Stomach (tissue), 8 donors: ENCODE measurements at regions not wholly inside any gene's neighbourhood (a gene's known extent, or its start where the extent isn't known, plus 50 kb on each side); places are given as distances from the start of the nearest gene placed in this dataset.

Experiments
- DNase-seq, 2 donors: peaks; one replicate each; pipeline versions ENCODE4 v3.0.0 to v3.0.0-alpha.2; 2013 to 2019
- H3K27ac ChIP-seq, 5 donors: fragments of 200-600 bp in 4 of 5; sonication (generic) in 4 of 5; one replicate each; pipeline ENCODE4 v1.5.1; 2013 to 2019; ENCODE audit warnings: mild to moderate bottlenecking in 1 of 5, moderate library complexity in 1 of 5
- H3K27me3 ChIP-seq, 3 donors: fragments of 200-600 bp; sonication (generic); one replicate each; pipeline ENCODE4 v1.5.1; 2017 to 2019; ENCODE audit warnings: mixed run types in 1 of 3
- H3K36me3 ChIP-seq, 4 donors: fragments of 200-600 bp; sonication (generic); 1 replicate in 3 of 4; 2 replicates in 1 of 4; pipeline ENCODE4 v1.5.1; 2016 to 2019
- H3K4me1 ChIP-seq, 4 donors: fragments of 200-600 bp; sonication (generic); one replicate each; pipeline ENCODE4 v1.5.1; 2016 to 2019
- H3K4me3 ChIP-seq, 4 donors: fragments of 200-600 bp; sonication (generic) in 3 of 4; one replicate each; pipeline ENCODE4 v1.5.1; 2016 to 2019; ENCODE audit warnings: mild to moderate bottlenecking in 1 of 4
- H3K9me3 ChIP-seq, 4 donors: fragments of 200-600 bp; sonication (generic); one replicate each; pipeline ENCODE4 v1.5.1; 2016 to 2019
- CTCF ChIP-seq, 7 experiments: fragments of 450-650 bp in 4 of 7; fragments of 200-600 bp in 3 of 7; sonication (generic) in 3 of 7; IDR thresholded peaks; one replicate each; pipeline ENCODE4 v1.5.1; 2016 to 2019; ENCODE audit warnings: antibody characterized with exemption in 7 of 7, control low read depth in 2 of 7, mild to moderate bottlenecking in 1 of 7
- EP300 ChIP-seq: sonication (generic); formaldehyde crosslinking; IDR thresholded peaks from one replicate; pipeline ENCODE4 v1.6.1; 2017; ENCODE audit warnings: antibody characterized with exemption
- POLR2A ChIP-seq, 4 donors: fragments of 450-650 bp; IDR thresholded peaks; one replicate each; pipeline ENCODE4 v1.6.1; 2016; ENCODE audit warnings: antibody characterized with exemption in 4 of 4, control low read depth in 2 of 4, mild to moderate bottlenecking in 1 of 4, moderate library complexity in 1 of 4
- POLR2AphosphoS5 ChIP-seq, 3 donors: sonication (generic); formaldehyde crosslinking; IDR thresholded peaks; one replicate each; pipeline ENCODE4 v1.6.1; 2016; ENCODE audit warnings: antibody characterized with exemption in 3 of 3
- whole genome bisulfite sequencing, 5 donors: extraction: QIAGEN DNeasy Blood & Tissue Kit in 3 of 5; methylation state at CpG; one replicate each; pipeline versions ENCODE4 v1.1.5 to v1.1.7; 2013 to 2018; 5-methylcytosine and 5-hydroxymethylcytosine counted together
- intact Hi-C: fragments of 100-400 bp; cut with DNase I; formaldehyde crosslinking; loops from one replicate; pipeline ENCODE4 v1.15.1; 2023; ENCODE audit warnings: low total_unique reads
- donor health status: healthy with polysubstance abuse.
- donor health status: Bipolar disorder and iron deficiency.
- donor health status: healthy.

GRCh38 chr21:24050231-24050630, 1557.0 kb downstream of the MRPL39 start:
- intact Hi-C loops: no loop called here
- TF ChIP-seq POLR2A (IDR thresholded peaks at IDR 0.05): no peak
- TF ChIP-seq POLR2AphosphoS5 (IDR thresholded peaks at IDR 0.05): no peak
- DNase-seq: no peak
- Histone ChIP-seq H3K4me1 (peaks cover 0 to 8% (median 4%) of the 10 kb centered on the region in 4 donors), H3K9me3 (no peaks in the 10 kb centered on the region), H3K27ac (no peak overlapping the region), H3K4me3 (no peak overlapping the region), H3K36me3 (no peaks in the 10 kb centered on the region), H3K27me3 (no peaks in the 10 kb centered on the region)
- WGBS, 5 donors: 46 to 69% (median 66%) methylated on average over 2 of the region's 2 CpGs

- 72 to 83% (median 82%) methylated on average over 6 of the region's 6 CpGs for WGBS, 5 donors
These were observed 1560.3 kb downstream of the MRPL39 start for GRCh38 chr21:24046829-24047443.

DNA sequence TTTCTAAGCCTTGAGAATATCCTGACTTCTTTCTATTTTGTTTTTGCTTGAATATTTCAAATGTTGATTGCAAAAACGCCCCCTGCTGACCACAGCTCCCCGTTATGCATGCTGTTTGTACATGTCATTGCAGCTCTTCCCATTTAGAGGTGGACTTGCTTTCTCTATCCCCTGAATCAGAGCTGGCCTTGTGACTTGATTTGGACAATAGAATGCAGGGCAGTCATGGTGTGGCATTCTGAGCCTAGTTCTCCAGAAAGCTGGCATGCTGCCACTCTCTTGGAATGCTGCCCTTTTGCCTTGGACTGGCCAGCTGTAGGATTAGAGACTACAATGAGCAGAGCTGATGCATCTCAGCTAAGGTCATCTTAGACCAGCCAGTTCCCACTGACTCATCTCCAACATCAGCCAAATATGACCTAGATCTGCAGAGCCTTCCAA, 1561.5 kb downstream of the MRPL39 start:
- WGBS, 5 donors: 2 to 14% (median 3%) methylated on average over 2 of the region's 2 CpGs
- Histone ChIP-seq H3K9me3 (no peaks in the 10 kb centered on the region), H3K27me3 (no peaks in the 10 kb centered on the region), H3K27ac (no peak overlapping the region), H3K36me3 (no peaks in the 10 kb centered on the region), H3K4me3 (no peak overlapping the region), H3K4me1 (peaks cover 0 to 9% (median 4%) of the 10 kb centered on the region in 4 donors)
- intact Hi-C loops: no loop called here
- DNase-seq: peak; percentile 66 to 78
- no peak for TF ChIP-seq POLR2A (IDR thresholded peaks at IDR 0.05)
- peak in 1 of 7 experiments; percentile 7 for TF ChIP-seq CTCF (IDR thresholded peaks at IDR 0.05)
- TF ChIP-seq POLR2AphosphoS5 (IDR thresholded peaks at IDR 0.05): peak in 1 of 3 donors; percentile 45

More at GRCh38 chr21:24046829-24047443, 1560.3 kb downstream of the MRPL39 start:
- Histone ChIP-seq H3K9me3 (no peaks in the 10 kb centered on the region), H3K36me3 (no peaks in the 10 kb centered on the region), H3K27me3 (no peaks in the 10 kb centered on the region), H3K4me1 (peaks cover 0 to 9% (median 4%) of the 10 kb centered on the region in 4 donors), H3K27ac (no peak overlapping the region), H3K4me3 (no peak overlapping the region)
- no peak for DNase-seq
- TF ChIP-seq CTCF (IDR thresholded peaks at IDR 0.05) (no peak), POLR2AphosphoS5 (IDR thresholded peaks at IDR 0.05) (no peak), EP300 (no peak), POLR2A (IDR thresholded peaks at IDR 0.05) (no peak)
- intact Hi-C loops: no loop called here

DNA sequence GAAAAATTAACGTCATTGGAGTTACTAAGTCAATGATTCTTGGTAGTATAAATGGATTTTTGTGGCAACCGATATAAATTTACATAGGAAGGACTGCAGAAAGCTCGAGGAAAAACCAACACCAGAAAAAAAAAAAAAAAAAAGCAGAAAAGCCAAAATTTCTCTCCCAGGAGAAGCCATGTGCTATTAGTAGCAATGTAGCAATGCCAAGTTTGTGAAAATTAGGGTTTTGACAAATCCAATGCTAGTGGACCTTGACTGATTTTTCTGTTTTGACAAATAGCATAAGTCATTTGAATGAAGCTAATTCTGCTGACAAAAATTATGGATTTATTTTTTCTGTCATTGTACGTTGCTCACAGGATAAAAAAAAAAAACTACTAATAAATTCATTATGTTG, 1561.9 kb downstream of the MRPL39 start:
- Histone ChIP-seq H3K4me1 (peaks cover 0 to 9% (median 4%) of the 10 kb centered on the region in 4 donors), H3K27ac (no peak overlapping the region), H3K36me3 (no peaks in the 10 kb centered on the region), H3K4me3 (no peak overlapping the region), H3K9me3 (no peaks in the 10 kb centered on the region), H3K27me3 (no peaks in the 10 kb centered on the region)
- WGBS, 5 donors: 43 to 54% (median 51%) methylated on average over 4 of the region's 4 CpGs
- DNase-seq: peak in 1 of 2 donors; percentile 26
- TF ChIP-seq EP300 (no peak), POLR2AphosphoS5 (IDR thresholded peaks at IDR 0.05) (no peak), CTCF (IDR thresholded peaks at IDR 0.05) (no peak), POLR2A (IDR thresholded peaks at IDR 0.05) (no peak)
- intact Hi-C loops: no loop called here

GRCh38 chr21:24042687-24043086, 1564.6 kb downstream of the MRPL39 start:
- WGBS, 5 donors: 35 to 68% (median 45%) methylated on average over 1 of the region's 1 CpG
- no peak overlapping the region for H3K4me3 ChIP-seq
- no peaks in the 10 kb centered on the region for H3K36me3 ChIP-seq
- no peaks in the 10 kb centered on the region for H3K9me3 ChIP-seq
- TF ChIP-seq CTCF (IDR thresholded peaks at IDR 0.05): no peak
- no peak for TF ChIP-seq POLR2AphosphoS5 (IDR thresholded peaks at IDR 0.05)
- TF ChIP-seq EP300: no peak
- TF ChIP-seq POLR2A (IDR thresholded peaks at IDR 0.05): no peak
- no peak overlapping the region for H3K27ac ChIP-seq
- H3K27me3 ChIP-seq: no peaks in the 10 kb centered on the region
- DNase-seq: no peak
- H3K4me1 ChIP-seq: peaks cover 0 to 9% (median 4%) of the 10 kb centered on the region in 4 donors
- intact Hi-C loops: no loop called here
